HG02642 (cell line): ENCODE measurements at regions not wholly inside any gene's neighbourhood (a gene's known extent, or its start where the extent isn't known, plus 50 kb on each side); places are given as distances from the start of the nearest gene placed in this dataset.

Source experiments
- ATAC-seq: cut with Tn5 transposase; IDR thresholded peaks from one replicate; pipeline ENCODE4 v1.9.1; 2021; ENCODE audit warnings: mild to moderate bottlenecking; ENCODE audit not compliant: unreplicated experiment, poor library complexity

DNA sequence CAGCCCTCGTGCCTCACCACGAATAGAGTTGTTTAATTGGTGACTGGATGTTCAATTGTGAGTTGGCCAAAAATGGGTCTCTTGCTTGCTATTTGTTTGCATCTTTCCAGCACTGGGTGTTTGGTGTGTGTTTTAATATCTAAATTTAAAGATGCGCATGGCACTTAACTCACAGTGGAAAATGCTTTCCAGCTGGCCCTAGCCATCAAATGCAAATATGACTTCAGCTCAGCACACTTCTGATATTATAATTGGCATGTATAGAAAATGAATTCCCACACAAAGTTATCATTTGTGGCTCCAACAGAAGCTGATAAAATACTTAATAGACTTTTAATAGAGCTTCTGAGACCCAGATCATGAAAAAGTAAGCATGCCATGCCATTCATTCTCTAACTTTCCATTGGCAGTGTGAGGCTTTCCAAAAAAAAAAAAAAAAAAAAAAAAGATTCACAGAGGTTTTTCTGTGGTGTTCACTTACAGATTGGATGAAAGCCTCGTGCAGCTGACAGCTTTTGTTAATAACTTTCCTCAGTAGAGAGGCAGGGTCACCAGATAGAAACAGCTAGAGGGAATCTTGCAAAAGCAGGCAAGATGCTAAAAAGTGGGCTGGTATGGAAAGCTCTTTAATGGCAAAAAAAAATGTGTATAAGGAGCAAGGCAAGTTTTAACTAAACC lies 425.2 kb downstream of the GALC start:
- ATAC-seq, result no peak

DNA sequence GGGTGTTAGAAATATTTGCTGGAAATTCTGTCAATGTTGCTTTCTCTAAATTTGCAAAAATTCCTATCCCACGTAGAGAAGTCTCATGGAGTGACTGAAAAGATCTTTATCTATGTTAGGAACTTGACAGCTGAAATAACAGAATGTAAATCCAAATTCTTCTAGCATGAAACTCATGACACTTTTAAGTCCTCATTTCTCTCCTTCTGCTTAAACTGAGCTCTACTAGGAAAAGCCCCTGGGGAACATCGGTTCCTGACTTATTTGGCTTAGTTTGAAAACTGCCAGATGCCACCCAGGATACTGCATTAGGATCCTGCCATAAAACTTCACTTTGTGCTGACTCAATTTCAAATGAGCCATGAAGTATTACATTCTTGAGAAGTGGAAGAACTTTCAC lies 426.0 kb downstream of the GALC start:
- ATAC-seq, result no peak

DNA sequence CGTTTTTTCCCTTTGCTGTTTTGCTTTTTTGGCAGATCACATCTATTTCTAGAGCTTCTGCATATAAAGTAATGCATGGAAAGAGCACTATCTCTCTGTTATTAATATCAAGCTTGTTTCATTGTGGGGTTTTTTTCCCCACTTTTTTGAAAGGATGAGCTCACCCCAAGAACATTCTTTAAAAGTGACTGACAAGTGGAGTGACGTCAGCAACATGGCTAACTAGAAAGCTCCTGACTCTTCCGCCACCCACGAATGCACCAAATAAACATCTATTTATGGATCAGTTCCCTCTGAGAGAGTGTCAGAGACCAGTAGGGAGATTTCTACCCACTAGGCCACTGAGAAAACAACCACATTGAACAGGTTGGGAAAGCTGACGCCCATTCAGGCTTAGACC lies 445.4 kb downstream of the GALC start:
- ATAC-seq, result no peak

DNA sequence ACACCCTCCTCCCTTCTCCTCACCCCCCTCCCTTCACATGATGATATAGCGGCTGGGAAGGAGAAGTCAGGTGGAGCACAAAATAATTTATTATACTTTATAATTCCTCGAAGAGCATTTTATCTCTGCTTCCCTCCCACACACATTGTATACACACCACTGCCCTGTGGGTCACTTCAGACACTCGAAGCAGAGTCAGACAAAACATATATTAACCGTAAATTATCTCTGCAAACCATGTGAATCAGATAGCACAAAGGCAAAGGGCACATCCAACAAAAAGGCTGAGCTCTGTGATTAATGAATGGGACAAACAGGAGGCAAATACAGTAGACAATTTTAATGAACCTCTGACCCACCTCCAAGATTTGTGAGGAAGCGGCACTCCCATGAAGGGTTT lies 450.7 kb downstream of the GALC start:
- no peak for ATAC-seq

DNA sequence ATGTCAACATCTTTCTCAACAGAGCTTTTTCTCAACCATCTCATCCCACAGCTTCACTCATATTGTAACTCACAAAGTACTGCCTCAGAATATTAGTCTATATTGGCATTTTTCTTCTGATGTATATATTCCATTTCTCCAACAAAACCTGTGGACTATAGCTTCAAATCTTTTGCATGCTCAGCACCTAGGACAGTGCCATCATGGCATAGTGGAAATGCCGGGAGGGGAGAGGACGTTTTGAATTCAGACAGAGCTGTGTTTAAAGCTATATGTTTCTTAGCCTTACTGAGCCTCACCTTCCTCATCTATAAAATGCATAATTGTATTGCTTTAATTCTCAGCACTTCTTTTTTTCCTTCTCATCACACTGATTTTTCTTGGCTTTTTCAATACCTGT lies 452.6 kb downstream of the GALC start:
- no peak for ATAC-seq

DNA sequence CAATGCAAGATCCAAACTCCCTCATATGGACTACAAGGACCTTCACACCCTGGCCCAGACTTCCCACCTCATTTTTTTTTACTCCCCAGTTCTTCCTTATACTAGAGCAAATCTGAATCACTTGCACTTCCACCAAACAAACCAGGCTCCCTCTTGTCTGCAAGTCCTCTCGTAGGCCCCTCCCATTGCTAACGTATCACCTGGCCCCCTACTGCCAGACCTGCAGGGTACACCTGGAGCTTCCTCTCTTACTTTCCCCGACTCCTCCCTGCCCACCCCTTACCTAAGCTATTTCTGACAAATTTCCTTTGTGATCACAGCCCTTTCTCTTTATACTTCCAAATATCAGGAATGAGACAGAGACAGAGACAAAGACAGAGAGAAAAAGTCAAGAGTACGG lies 463.9 kb downstream of the GALC start:
- ATAC-seq, result no peak

DNA sequence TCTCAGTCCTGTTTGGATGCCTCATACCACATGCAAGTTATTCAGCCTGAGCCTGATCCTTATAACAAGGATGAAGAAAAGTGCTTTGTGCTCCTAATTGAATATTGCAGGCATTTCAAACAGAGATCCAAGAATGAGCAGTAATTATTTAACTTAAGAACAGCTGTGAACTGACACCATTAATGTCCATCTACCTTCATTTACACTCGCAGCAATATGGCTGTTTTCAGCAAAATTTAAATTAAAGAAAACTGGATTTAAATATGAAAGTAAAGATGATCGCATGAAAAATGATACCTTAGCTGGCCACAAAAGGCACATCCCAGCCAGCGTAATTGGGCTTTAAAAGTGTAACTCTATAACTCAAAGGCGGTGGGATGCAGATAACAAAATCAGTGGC lies 466.3 kb downstream of the GALC start:
- no peak for ATAC-seq

DNA sequence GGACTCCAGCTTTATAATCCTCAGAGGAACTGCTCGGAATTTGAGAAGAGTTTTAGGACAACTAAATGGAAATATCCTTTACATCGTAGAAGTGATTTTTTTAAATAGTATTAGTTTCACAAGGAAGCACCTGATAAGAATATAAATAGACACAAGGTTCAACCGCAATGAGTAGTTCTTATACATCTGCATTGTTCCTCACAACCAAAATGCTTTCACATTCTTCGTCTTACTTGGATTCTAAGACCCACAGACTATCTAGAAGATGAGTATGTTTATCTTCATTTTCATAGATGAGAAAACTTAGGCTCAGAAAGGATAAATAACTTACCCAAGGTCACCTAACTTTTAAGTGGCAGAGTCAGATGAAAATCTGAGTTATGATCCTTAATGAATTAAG lies 469.0 kb downstream of the GALC start:
- ATAC-seq, result no peak

DNA sequence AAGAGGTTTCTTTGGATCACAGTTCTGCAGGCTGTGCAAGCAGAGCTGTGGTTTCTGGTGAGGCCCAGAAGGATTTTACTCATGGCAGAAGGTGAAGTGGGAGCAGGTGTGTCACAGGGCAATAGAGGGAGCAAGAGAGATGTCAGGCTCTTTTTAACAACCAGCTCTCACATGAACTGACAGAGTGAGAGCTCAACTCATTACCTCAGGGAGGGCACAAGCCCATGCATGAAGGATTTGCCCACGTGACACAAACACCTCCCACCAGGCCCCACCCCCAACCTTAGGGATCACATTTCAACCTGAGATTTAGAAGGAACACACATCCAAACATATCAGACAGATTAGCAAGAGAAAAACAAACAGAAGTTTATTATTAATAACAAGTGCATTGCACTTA lies 470.4 kb downstream of the GALC start:
- no peak for ATAC-seq

DNA sequence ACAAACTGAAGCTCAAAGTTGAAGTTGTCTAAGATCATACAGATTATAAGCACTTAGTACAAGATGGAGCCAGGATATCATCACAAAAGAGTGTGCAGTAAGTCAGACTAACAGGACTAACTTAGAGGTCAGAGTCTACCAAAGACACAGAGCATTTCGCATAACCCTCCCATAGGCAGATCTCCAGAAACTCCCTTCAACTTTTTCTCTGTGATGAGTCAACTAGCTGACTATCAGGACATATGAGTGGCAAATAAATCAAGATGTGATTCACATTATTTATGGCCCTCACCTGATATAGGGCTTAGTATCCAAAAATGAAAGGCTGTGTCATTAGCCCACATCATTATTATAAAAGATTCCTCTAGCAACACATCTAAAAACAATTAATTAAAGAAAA lies 484.6 kb downstream of the GALC start:
- no peak for ATAC-seq

DNA sequence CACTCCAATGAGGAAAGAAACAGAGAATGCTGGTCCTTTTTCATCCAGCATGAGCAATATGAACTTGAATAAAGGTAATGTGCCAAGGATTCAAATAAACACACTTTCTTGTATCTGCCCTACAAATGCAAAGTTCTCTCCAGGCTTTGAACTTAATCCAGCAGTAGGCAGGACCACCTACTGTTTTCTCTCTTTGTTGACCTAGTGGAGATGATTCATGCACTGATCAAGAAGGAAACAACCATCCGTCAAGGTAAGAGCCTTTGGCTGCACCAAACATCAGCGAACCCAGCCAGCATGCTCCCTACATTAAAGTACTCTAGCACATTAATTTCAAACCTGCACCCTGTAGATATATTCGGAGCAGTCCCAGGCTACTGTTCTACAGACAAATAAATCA lies 489.3 kb downstream of the GALC start:
- no peak for ATAC-seq

DNA sequence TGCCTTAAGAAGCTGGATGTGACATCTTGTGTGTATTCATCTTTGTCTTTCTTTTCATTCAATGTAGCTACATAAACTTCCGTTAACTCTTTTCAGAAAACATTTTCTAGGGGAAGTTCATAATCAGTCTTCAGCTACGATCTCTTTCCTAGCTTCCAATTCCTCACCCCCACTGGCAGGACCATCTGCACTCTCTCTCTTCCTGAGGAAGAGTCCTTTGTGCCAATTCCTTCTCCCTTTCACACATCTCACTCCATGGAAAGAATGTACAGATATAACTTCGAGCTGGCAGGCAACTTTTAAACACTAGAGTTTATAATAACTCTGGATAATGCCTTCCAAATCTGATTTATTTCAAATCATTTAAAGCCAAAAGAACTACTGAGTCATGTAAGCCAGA lies 495.7 kb downstream of the GALC start:
- ATAC-seq, result no peak

DNA sequence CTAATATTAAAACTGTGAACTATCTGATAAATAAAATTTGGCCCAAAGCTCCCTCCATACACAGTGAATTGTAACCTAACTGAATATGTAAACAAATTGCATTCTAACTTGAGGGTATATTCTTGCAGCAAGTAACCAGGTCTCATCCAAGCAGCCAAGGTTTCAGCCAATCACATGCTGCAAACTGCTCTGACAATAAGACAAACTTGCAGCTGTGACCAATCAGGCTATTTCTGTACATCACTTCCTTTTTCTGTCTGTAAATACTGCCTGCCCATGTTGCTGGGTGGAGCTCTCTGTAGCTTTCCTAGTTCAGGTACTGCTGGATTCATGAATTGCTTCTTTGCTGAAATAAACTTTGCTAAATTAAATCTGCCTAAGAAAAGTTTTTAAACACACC lies 499.0 kb downstream of the GALC start:
- no peak for ATAC-seq

DNA sequence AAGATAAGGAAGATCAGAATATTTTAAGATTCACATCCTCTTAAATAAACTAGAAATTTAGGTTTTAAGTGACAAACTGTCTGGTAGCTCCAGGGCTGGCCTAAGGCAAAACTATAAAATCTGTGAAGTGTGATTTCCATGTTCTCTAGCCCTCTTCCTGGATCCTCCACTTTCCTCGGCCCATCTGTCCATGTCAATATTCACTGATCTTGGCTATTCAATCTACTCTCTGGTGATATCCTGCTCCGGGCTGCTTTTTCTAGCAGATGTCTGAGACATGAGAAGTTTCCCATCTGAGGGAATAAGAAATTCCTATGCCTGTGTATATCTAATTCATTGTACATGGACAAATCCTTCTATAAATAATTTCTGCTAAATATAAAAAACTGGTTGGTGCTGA lies 500.4 kb downstream of the GALC start:
- no peak for ATAC-seq

DNA sequence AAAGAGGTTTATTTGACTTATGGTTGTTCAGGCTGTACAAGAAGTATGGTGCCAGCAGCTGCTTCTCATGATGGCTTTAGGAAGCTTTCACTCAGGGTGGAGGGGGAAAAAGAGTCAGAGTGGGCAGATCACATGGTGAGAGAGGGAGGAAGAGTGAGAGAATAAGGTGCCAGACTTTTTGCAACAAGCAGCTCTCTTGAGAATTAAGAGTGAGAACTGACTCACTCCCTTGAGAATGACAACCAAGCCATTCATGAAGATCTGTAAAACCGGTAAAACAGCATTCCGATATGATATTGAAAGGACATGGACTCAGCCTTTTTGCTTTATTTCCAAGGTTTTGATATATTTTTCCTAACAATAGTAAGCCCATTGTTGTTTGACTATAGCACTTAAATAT lies 501.2 kb downstream of the GALC start:
- ATAC-seq, result no peak

DNA sequence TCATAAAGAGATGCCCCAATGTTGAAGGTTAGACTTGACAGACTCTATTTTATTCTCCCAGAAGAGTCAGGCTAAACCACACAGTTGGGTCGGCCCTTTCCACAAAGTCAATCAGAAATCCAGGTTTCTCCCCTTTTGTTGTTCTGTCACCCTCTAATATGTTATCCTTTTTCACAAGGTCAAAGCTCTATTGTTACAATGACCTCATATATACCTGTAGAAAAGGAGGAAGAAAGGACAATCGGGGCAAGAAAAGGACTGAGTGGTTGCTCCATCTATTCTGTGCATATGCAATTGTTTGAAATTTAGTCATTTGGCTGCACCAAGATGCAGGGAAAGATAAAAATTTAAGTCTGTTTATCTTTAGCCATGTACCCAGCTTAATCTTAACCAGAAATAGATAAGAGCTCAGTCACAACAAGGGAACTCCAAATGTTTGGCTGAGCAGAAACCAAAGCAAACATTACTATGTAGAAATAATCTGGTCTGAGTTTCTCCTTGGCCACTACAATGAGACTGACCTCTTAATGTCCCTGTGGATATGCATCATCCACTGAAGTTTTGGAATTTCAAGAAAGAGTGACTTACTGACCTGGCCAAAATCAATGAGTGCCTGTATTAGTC lies 503.7 kb downstream of the GALC start:
- no peak for ATAC-seq

DNA sequence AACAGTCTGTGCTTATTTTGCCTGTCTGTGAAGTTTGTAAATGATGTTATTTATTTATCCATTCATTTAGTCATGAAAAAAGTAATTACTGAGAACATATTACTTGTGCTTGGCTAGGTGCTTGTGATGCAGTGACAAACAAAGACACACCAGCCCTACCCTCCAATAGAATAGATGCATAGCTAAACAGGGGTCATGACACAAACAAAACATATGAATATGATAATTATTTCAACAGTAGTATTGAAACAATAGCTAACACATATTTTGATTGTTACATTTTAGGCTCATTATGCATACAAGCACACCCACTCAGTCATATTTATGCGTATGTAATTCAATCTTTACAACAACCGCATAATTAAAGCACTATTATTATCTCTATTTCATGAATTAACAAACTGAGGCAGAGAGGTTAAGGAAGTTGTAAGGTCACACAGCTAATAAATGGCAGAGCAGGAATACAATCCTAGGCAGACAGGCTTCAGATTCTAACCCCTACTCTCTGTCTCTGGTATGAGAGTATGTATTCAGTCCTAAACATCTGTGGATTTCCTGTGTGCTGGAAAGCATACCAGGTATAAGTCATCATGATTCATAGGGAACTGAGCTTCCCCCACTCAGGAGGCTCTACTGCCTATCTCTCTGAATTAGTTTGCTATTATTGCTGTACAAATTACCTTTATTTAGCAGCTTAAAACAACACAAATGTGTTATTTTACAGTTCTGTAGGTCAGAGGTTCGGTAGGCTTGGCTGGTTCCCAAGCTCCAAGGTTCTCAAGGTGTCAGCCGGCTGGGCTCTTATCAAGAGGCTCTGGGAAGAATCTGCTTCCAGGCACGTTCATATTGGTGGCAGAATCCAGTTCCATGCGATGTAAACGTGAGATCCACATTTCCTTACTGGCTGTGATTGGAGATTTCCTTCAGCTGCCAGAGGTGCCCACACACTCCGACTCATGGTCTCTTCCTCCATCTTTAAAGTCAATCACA lies 509.4 kb downstream of the GALC start:
- no peak for ATAC-seq

DNA sequence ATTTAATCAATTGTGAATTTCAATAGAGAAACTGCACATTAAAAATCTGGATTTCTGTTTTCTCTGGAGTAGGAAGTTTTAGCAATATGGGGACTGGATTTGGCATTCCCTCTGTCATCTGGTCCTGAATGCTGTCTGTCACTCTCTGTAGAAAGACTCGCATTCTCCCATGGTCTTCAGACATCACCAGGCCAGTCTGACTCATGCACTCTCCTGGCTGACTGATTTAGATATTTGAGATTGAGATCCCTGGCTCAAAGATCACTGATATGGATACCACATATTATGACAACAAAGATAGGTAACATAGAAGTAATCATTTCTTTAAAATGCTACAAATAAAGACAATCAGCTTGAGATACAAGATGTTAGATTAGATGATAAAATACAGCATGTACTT lies 524.5 kb downstream of the GALC start:
- ATAC-seq, result no peak

DNA sequence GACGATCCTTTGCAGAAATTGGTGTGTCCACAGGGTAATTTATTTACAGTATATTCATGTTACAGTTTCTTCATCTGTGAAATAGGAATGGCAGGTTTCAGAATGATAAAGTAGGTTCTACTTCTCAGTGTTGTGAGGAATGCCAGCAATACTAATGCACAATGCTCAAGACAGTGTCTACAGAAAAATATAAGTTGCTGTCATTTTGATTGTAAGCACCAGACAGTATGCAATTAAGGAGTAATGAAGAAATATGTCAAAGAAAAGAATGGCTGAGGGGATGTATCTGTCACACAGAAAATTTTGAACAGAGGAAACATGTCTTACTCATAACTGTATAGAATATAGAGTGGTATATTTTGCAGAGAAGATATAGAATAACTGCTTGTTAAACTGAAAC lies 525.4 kb downstream of the GALC start:
- no peak for ATAC-seq

DNA sequence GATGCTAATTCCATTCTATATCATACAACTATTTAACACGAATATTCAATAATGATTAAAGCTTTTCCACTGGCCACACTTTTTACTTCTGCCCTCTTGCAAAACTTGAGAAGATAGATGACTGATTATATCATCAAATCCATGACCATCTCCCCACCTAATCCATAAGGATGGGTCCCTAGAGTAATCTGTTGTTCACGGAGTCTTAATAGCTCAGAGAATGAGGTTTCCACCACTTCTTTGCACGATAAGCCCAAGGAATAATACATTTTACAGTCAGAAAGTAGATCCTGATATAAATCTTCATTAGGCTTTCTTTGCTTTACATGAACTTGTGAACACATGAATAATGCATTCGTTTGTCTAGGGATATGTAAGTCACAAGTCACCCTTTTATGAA lies 527.2 kb downstream of the GALC start:
- ATAC-seq, result no peak

DNA sequence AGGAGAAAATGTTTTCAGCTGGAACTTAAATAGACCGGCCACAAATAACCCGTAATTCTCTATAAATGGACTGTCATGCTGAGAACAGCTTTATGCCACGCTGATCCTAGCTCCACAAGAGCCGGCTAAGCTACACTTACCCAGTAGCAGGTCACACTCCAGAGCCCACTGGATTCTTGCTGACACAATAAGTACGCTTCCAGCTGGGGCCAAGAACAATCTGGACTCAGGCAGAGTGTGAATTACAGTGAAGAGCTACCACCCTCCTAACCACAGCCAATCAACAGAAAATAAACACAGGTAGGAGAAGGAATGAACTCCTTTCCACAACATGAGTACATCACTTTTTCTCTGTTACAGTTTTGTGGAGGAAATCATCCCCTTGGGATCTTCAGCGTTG lies 531.3 kb downstream of the GALC start:
- no peak for ATAC-seq
